HCT116 (cell line): ENCODE measurements at regions not wholly inside any gene's neighbourhood (a gene's known extent, or its start where the extent isn't known, plus 50 kb on each side); places are given as distances from the start of the nearest gene placed in this dataset.

ENCODE experiments used
- ATAC-seq: fragments of 200-7000 bp; cut with Tn5 transposase; 2 replicates; pipeline ENCODE4 v1.9.1; 2020; ENCODE audit warnings: mild to moderate bottlenecking, moderate library complexity
- BruUV-seq: library from RNA; stranded (reverse); fragments of 400-500 nt; replicated peaks from 2 replicates; lab custom pipeline; 2021; lab: Mats Ljungman, UMichigan
- CTCF ChIA-PET: fragments of 300-600 bp; sonication (Branson Sonifier 250); formaldehyde crosslinking; loops from one replicate; lab custom pipeline; 2021; ENCODE audit warnings: antibody characterized with exemption; lab: Charles Lee
- POLR2A ChIA-PET: fragments of 300-600, 350-600 bp; sonication (Branson Sonifier 250); formaldehyde crosslinking; loops from one replicate; lab custom pipeline; 2021; ENCODE audit warnings: antibody characterized with exemption; lab: Charles Lee
- RAD21 ChIA-PET, 2 experiments: fragments of 300-600 bp; sonication (Branson Sonifier 250); formaldehyde crosslinking; loops; one replicate each; lab custom pipeline; 2023; ENCODE audit warnings: low total read pairs in 2 of 2; ENCODE audit not compliant: uncharacterized antibody in 2 of 2, unreplicated experiment in 2 of 2, low non-redundant PET in 1 of 2; lab: Charles Lee
- DNase-seq: peaks from one replicate; pipeline ENCODE4 v3.0.0-alpha.2; 2010; ENCODE audit warnings: low read depth, low spot score
- H2AFZ ChIP-seq: fragments of 200-600 bp; shearing (Covaris generic), sonication (generic); 2 replicates; pipeline ENCODE4 v1.6.1; 2017; ENCODE audit warnings: low read depth, mixed run types, mixed read lengths, antibody characterized with exemption, low read length; ENCODE audit not compliant: poor library complexity, severe bottlenecking
- H3K27ac ChIP-seq: 2 replicates; pipeline ENCODE4 v1.5.1; 2012; ENCODE audit warnings: low read depth, low read length
- H3K27me3 ChIP-seq: fragments of 200-600 bp; sonication (generic); 2 replicates; pipeline ENCODE4 v1.6.1; 2016; ENCODE audit warnings: mixed run types, low read length, mixed read lengths; ENCODE audit not compliant: insufficient read depth
- H3K36me3 ChIP-seq, 2 experiments: fragments of 200-500 bp in 1 of 2; fragments of 200-600 bp in 1 of 2; sonication (Bioruptor generic) in 1 of 2; sonication (generic) in 1 of 2; 2 replicates each; pipeline versions ENCODE4 v1.5.1 to v1.6.1; 2014 to 2016; ENCODE audit warnings: low read length in 2 of 2, inconsistent platforms in 1 of 2, mixed read lengths in 1 of 2, mixed run types in 1 of 2; ENCODE audit not compliant: insufficient read depth in 2 of 2, control insufficient read depth in 1 of 2
- H3K4me1 ChIP-seq, 2 experiments: fragments of 200-600 bp in 1 of 2; sonication (generic) in 1 of 2; 2 replicates each; pipeline versions ENCODE4 v1.5.1 to v1.6.1; 2012 to 2017; ENCODE audit warnings: low read length in 2 of 2, inconsistent platforms in 1 of 2, mild to moderate bottlenecking in 1 of 2, mixed read lengths in 1 of 2, mixed run types in 1 of 2, moderate library complexity in 1 of 2; ENCODE audit not compliant: insufficient read depth in 2 of 2, control insufficient read depth in 1 of 2
- H3K4me2 ChIP-seq: fragments of 200-600 bp; sonication (generic); 2 replicates; pipeline ENCODE4 v1.6.1; 2017; ENCODE audit warnings: mixed run types, low read length, mixed read lengths
- H3K4me3 ChIP-seq, 2 experiments: fragments of 200-600 bp in 1 of 2; sonication (generic) in 1 of 2; replicated peaks in 1 of 2; 2 replicates each; pipeline ENCODE4 v1.5.1; 2011 to 2016; ENCODE audit warnings: low read length in 2 of 2, control low read depth in 1 of 2, low read depth in 1 of 2, mild to moderate bottlenecking in 1 of 2, mixed read lengths in 1 of 2, mixed run types in 1 of 2
- H3K79me2 ChIP-seq: fragments of 200-600 bp; sonication (generic); 2 replicates; pipeline ENCODE4 v1.6.1; 2017; ENCODE audit warnings: mild to moderate bottlenecking, mixed run types, low read length, moderate library complexity, mixed read lengths; ENCODE audit not compliant: insufficient read depth
- H3K9ac ChIP-seq: fragments of 200-600 bp; sonication (generic); 2 replicates; pipeline ENCODE4 v1.6.1; 2016; ENCODE audit warnings: low read length, mixed read lengths
- H3K9me2 ChIP-seq: fragments of 200-600 bp; sonication (generic), shearing (Covaris generic); 2 replicates; pipeline ENCODE4 v1.6.1; 2017; ENCODE audit warnings: mixed run types, mild to moderate bottlenecking, moderate library complexity; ENCODE audit not compliant: insufficient read depth
- H3K9me3 ChIP-seq, 2 experiments: fragments of 200-500 bp in 1 of 2; fragments of 200-600 bp in 1 of 2; sonication (Bioruptor generic) in 1 of 2; sonication (generic) in 1 of 2; 2 replicates each; pipeline ENCODE4 v1.6.1; 2014 to 2017; ENCODE audit warnings: low read length in 2 of 2, mixed read lengths in 2 of 2, inconsistent platforms in 1 of 2, low read depth in 1 of 2, mild to moderate bottlenecking in 1 of 2, mixed run types in 1 of 2, moderate library complexity in 1 of 2; ENCODE audit not compliant: control insufficient read depth in 1 of 2, insufficient read depth in 1 of 2
- H4K20me1 ChIP-seq: fragments of 200-600 bp; sonication (generic), shearing (Covaris generic); 2 replicates; pipeline ENCODE4 v1.6.1; 2017; ENCODE audit warnings: mixed run types, mild to moderate bottlenecking, moderate library complexity; ENCODE audit not compliant: insufficient read depth
- CBX3 ChIP-seq: IDR thresholded peaks from 2 replicates; pipeline ENCODE4 v1.6.1; 2012; ENCODE audit warnings: low read depth
- CEBPB ChIP-seq: IDR thresholded peaks from 2 replicates; pipeline ENCODE4 v1.6.1; 2012; ENCODE audit warnings: low read depth
- CTCF ChIP-seq, 3 experiments: fragments of 200-600 bp in 1 of 3; sonication (generic) in 1 of 3; IDR thresholded peaks in 2 of 3; conservative IDR thresholded peaks in 1 of 3; 2 replicates each; pipeline ENCODE4 v1.5.1; 2012 to 2017; ENCODE audit warnings: low read depth in 2 of 3, low read length in 2 of 3, antibody characterized with exemption in 1 of 3, borderline replicate concordance in 1 of 3, control low read depth in 1 of 3, mild to moderate bottlenecking in 1 of 3, mixed read lengths in 1 of 3, mixed run types in 1 of 3, moderate library complexity in 1 of 3; ENCODE audit not compliant: insufficient read depth in 1 of 3
- EZH2 ChIP-seq: fragments of 200-600 bp; sonication (generic); IDR thresholded peaks from 2 replicates; pipeline ENCODE4 v1.6.1; 2017; ENCODE audit warnings: antibody characterized with exemption, mixed run types
- FOSL1 ChIP-seq: IDR thresholded peaks from 2 replicates; pipeline ENCODE4 v1.6.1; 2012; ENCODE audit warnings: low read depth
- POLR2AphosphoS5 ChIP-seq: IDR thresholded peaks from 2 replicates; pipeline ENCODE4 v1.6.1; 2011; ENCODE audit warnings: mild to moderate bottlenecking, low read depth, low read length, moderate library complexity
- REST ChIP-seq: IDR thresholded peaks from 2 replicates; pipeline ENCODE4 v1.6.1; 2012; ENCODE audit warnings: low read depth
- SIN3A ChIP-seq: IDR thresholded peaks from 2 replicates; pipeline ENCODE4 v1.6.1; 2012; ENCODE audit warnings: low read depth
- SP1 ChIP-seq: IDR thresholded peaks from 2 replicates; pipeline ENCODE4 v1.6.1; 2012; ENCODE audit warnings: low read depth
- YY1 ChIP-seq: IDR thresholded peaks from 2 replicates; pipeline ENCODE4 v1.6.1; 2011; ENCODE audit warnings: low read length, low read depth, moderate library complexity, mild to moderate bottlenecking; ENCODE audit not compliant: insufficient replicate concordance; ENCODE audit errors: extremely low read depth
- intact Hi-C: fragments of 100-400 bp; cut with micrococcal nuclease; formaldehyde crosslinking; loops from 2 replicates; pipeline ENCODE4 v1.10.0; 2022
- TF ChIP-seq, protein P1 (sequence below): IDR thresholded peaks from 2 replicates; pipeline ENCODE4 v1.6.1; 2011; ENCODE audit warnings: mild to moderate bottlenecking, low read length, moderate library complexity; ENCODE audit not compliant: insufficient replicate concordance; ENCODE audit errors: extremely low read depth
- TF ChIP-seq, protein P2 (sequence below): IDR thresholded peaks from 2 replicates; pipeline ENCODE4 v1.6.1; 2012

DNA sequence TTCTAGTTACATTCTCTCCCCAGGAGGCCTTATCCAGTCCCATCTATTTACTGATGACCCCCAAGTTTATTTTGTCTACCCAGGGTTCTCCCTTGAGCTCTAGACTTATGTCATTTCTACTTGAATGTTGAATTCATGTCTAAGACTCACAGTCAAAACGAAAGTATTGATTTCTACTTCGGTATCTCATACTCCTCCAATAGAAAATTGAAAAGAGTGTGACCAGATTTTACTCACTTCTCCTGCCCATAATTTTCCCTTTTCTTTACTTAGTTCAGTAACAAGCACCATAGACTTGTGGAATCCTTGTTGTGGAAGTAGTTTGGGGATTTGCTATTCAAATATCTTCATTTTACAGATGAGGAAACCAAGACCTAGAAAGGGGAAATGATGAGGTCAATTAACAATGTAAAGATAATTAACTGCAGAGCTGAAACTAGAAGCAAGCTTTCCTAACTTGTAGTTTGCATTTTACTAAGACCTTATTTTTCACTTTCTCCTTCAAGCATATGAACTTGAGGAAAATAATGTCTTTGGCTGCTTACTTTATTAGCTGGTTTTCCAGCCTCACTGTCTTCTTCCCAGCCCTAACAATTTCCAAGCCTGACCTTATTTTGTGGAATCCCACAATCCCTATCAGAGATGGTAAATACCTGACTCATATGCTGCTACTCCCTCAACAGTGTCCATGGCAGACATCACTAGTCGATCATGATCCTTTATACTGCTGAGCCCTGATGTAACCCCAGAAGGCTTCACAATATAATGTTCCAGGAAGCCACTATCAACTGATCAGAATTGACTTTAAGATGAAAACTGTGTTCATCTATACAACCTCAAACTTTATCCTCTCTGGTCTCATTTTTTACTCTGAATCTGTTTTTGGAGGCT lies 123.9 kb upstream of the AGBL1 start:
- H3K4me2 ChIP-seq, result no peak overlapping the region
- BruUV-seq, result no TSS peak
- POLR2A ChIA-PET, result no interaction called here
- H3K27me3 ChIP-seq, result peaks cover 6% of the 10 kb centered on the region; the same call in 1 of the 2 replicates
- TF ChIP-seq CEBPB (no peak), REST (no peak), YY1 (no peak), SIN3A (no peak), CTCF (IDR thresholded peaks at IDR 0.05 in 2 of 3, conservative IDR thresholded peaks at IDR 0.05 in 1 of 3; ENCODE audit: borderline replicate concordance in 1 of 3, insufficient read depth in 1 of 3, low read depth in 2 of 3, low read length in 2 of 3) (no peak), CBX3 (no peak), EZH2 (no peak), POLR2AphosphoS5 (no peak), FOSL1 (no peak), SP1 (no peak)
- TF ChIP-seq, protein P1, sequence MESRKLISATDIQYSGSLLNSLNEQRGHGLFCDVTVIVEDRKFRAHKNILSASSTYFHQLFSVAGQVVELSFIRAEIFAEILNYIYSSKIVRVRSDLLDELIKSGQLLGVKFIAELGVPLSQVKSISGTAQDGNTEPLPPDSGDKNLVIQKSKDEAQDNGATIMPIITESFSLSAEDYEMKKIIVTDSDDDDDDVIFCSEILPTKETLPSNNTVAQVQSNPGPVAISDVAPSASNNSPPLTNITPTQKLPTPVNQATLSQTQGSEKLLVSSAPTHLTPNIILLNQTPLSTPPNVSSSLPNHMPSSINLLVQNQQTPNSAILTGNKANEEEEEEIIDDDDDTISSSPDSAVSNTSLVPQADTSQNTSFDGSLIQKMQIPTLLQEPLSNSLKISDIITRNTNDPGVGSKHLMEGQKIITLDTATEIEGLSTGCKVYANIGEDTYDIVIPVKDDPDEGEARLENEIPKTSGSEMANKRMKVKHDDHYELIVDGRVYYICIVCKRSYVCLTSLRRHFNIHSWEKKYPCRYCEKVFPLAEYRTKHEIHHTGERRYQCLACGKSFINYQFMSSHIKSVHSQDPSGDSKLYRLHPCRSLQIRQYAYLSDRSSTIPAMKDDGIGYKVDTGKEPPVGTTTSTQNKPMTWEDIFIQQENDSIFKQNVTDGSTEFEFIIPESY, result no peak
- TF ChIP-seq, protein P2, sequence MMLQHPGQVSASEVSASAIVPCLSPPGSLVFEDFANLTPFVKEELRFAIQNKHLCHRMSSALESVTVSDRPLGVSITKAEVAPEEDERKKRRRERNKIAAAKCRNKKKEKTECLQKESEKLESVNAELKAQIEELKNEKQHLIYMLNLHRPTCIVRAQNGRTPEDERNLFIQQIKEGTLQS, result no peak
- TF ChIP-seq, all 23 proteins: peak for 0
- H3K9me3 ChIP-seq, result no peaks in the 10 kb centered on the region
- H3K36me3 ChIP-seq, result no peaks in the 10 kb centered on the region
- DNase-seq (no peak), ATAC-seq (no peak)
- H3K79me2 ChIP-seq, result no peaks in the 10 kb centered on the region
- H3K4me3 ChIP-seq, result no peak overlapping the region
- no peak overlapping the region for H3K27ac ChIP-seq
- H3K9ac ChIP-seq, result no peak overlapping the region
- no peaks in the 10 kb centered on the region for H3K9me2 ChIP-seq
- intact Hi-C loops, result loop anchor here (5.0 kb wide), 1 partner anchor 52 kb away; no protein-coding TSS in a partner anchor
- ChIA-PET RAD21 (no interaction called here), CTCF (no interaction called here)
- no peaks in the 10 kb centered on the region for H3K4me1 ChIP-seq
- no peak overlapping the region for H2AFZ ChIP-seq
- no peaks in the 10 kb centered on the region for H4K20me1 ChIP-seq
